OCI-M2 (cell line): ENCODE measurements at regions not wholly inside any gene's neighbourhood (a gene's known extent, or its start where the extent isn't known, plus 50 kb on each side); places are given as distances from the start of the nearest gene placed in this dataset.

Experiments
- DNase-seq: peaks from one replicate; lab custom pipeline; 2025; ENCODE audit not compliant: unreplicated experiment; lab: John Stamatoyannopoulos, UW

DNA sequence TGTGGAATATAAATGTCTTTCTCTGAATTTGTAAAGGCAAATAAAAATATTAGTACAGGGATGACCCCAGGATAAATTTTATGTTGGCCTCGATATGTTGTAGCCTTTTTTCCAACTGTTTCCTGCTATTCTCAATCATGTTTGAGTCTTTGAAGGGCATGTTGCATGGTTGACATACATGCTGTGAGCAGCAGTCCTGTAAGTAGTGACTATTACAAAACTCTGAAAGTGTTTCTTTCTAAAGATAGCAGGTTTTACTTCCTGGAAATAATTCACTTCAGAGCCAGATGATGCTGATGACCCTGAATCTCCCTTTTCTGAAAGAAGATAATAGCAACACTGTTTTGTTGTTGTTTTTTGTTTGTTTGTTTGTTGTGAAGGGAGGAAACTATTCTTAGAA lies 393.0 kb upstream of the GNPDA2 start:
- DNase-seq: no peak

DNA sequence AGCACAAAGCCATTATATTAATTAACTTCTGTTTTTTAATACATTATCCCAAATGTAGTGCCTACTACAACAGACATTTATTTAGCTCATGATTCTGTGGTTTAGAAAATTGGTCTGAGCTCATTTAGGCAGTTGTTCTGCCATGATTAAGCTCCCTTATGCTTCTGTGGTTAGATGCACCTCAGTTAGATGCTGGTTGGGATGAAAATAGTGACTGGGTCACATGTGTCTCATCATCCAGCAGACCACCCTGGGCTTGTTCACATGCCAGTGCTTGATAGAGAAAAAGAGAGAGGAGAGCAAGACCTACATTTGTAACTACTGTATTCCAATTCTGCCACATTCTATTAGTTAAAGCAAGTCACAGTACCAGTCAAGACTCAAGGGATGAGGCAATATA lies 376.4 kb upstream of the GNPDA2 start:
- no peak for DNase-seq

DNA sequence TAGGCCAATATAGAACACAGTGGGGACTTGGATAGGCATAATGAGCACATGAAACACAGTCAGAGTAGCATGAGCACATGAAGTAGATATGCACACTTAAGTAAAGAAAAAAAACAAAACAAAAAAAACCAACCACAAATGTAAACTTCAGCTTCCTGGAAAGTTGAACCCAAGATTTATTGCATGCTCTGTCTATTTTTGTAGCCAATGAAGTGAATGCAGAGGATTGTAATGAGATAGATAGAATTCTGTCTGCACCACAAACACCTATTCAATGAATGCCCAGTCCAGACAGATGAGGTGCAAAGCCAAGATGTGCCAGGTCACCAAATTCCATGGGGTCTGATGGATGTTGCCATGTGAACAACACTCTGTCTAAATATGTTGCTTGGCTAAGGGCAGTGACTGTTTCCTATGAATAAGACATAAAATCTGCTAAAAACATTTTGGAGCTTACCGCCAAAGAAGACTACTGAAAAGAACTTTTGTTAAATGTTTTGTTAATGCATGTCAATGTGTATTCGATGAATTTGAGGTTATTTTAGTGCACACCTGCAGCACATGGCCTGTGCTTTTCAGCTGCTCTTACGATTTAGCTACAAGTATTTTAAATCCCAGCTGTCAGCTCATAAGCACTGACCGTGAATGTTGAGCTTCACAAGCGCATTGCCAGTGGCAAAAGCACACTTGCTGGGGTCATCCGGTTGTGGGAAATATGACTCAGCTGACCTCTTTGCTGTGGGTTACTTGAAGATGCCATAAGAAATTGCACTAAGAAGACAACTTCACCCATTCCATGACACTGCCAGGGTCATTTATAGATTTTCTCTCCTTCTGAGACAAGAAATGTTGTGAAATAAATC lies 374.8 kb upstream of the GNPDA2 start:
- DNase-seq: no peak

- no peak for DNase-seq
Measured at GRCh38 chr4:45099471-45099870, 373.1 kb upstream of the GNPDA2 start.

DNA sequence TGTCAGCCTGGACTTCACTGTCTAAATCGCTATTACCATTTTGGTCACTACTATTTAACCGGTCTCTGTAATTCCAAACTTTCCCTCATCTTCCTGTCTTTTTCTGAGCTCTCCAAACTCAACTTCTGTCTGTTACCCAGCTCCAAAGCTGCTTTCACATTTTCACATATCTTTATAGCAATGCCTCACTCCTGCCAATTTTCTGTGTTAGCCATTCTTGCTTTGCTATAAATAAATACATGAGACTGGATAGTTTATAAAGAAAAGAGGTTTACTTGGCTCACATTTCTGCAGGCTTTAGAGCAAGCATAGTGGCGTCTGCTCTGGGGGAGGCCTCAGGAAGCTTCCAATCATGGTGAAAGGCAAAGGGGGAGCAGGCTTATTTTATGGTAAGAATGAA lies 368.3 kb upstream of the GNPDA2 start:
- no peak for DNase-seq

GRCh38 chr4:45082101-45082500 lies 355.7 kb upstream of the GNPDA2 start:
- DNase-seq: no peak

GRCh38 chr4:45079616-45080015 lies 353.3 kb upstream of the GNPDA2 start:
- DNase-seq: no peak

- no peak for DNase-seq
Measured at GRCh38 chr4:45078201-45078600, 351.8 kb upstream of the GNPDA2 start.

GRCh38 chr4:45072981-45073380 lies 346.6 kb upstream of the GNPDA2 start:
- no peak for DNase-seq

DNA sequence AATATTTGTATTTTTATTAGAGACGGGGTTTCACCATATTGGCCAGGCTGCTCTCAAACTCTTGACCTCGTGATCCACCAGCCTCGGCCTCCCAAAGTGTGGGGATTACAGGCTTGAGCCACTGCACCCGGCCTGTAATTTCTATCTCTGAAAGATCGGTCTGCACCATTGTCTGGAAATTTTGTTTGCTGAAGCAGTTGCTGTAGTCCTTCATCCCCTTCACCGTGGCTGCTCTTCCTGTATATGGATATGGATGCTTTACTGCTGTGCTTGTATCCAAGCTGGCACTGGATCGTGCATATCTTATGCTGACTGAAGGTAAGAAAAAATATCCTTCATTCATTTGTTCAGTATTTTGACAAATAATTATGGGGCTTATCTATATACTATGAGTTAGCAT lies 338.4 kb upstream of the GNPDA2 start:
- no peak for DNase-seq

- no peak for DNase-seq
Measured at GRCh38 chr4:45063696-45064095, 337.3 kb upstream of the GNPDA2 start.

DNA sequence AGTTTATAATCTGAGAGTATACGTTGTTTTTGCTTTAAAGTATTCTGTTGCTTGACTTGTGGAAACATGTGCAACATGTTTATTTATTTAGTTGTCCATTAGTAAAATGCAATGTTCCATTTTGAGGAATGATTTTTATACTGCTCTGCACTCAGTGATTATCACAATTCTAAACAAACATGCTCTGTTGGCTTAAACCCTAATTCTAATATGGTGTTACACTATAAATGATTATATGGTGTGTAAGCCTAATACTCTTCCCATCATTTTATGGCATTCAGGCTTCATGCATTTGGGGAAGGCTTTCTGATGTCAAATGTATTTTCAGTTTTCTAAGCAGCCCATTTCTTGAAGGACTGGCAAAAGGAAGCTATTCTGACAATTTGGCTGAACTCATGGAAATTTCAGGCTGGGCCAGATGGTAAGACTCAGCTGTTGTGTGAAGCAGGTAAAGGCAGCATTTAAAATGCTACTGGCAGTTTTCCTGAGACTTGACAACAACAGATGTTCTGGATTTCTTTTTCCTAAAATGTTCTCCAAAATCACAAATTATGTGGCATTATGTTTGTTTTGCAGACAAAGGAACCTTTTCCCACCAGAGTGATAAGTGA lies 336.7 kb upstream of the GNPDA2 start:
- no peak for DNase-seq

- no peak for DNase-seq
Measured at GRCh38 chr4:45043911-45044310, 317.6 kb upstream of the GNPDA2 start.

GRCh38 chr4:45036677-45037076 lies 310.3 kb upstream of the GNPDA2 start:
- no peak for DNase-seq

DNA sequence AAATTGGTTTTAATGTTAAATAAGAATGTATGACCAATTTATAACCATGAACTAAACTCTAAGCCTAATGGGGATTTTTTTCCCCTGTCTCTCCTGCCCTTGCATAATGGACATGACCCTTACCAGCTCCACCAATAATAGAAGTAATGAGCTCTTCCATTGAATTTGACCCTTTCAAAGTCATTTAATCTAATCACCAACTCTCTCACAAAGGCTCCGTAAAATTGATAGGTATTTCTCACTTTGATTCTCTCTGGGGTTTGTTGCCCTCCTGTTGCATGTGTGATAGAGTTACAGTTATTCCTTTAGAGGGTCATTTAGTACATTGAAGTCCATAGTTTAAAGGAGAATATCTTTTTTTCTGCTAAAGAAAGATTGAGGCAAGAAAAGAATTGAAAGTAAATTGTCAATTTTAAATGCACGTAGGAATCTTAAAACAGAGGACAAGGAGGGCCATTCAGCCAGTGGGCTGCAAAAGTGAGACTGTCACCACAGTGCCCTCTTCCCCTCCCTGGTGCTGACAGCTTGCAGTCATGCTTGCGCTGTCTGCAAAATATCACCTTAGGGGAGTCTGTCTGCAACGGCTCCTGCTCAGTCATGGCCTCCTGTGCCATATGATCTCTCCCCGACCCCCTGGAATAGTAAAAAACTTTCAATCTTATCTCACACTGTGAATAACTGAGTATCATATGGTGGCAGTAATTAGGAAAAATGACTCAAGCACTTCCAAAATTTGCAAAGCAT lies 307.5 kb upstream of the GNPDA2 start:
- no peak for DNase-seq

DNA sequence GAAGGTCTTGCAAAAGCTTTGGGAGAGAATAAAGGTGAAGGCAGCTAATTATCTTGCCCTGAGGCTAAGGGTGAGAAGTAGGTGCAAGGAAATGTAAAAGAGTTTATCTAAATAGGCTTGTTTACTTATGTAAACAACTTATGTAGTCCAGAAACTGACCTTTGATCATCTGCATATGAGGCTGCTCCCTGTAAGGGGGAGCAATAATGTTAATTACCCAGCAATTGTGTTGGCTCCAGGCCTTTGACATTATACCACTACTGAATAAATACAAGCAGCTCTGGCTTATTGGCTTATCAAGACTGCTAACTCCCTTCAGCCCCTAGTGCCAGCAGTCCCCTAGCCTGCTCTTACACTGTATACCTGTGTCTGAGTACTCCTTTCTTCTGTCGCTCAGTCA lies 303.7 kb upstream of the GNPDA2 start:
- no peak for DNase-seq

DNA sequence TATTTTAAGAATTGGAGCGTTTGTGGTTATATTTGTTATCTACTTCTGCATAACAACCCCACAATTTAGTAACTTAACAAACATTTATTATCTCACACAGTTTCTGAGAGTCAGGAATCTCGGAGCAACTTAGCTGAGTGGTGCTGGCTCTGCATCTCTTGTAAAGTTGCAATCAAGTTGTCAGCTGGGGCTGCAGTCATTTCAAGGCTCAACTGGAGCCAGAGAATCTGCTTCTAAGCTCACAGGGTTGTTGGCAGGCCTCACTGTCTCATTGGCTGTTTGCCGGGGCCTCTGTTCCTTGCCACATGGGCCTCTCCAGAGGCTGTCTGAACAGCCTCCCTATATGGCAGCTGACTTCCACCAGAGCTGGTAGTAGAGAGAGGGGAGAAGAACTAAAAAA lies 281.2 kb upstream of the GNPDA2 start:
- no peak for DNase-seq

DNA sequence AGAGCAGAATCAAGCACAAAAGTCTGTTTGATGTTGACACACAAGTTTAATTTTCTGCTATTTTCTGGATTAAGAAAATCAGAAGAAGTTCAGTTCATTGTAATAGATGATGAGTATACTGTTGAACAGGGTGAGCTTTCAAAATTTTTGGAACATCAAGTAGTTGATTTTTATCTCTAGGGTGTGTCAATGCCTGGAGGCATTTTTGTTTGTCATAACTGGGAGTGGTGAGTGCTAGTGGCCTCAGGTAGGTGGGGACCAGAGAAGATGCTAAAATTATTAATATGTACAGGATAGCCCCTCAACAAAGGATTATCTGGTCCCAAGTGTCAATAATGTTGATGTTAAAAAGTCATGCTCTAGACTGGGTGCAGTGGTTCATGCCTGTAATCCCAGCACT lies 279.7 kb upstream of the GNPDA2 start:
- no peak for DNase-seq

GRCh38 chr4:45004847-45005565 lies 278.6 kb upstream of the GNPDA2 start:
- no peak for DNase-seq

DNA sequence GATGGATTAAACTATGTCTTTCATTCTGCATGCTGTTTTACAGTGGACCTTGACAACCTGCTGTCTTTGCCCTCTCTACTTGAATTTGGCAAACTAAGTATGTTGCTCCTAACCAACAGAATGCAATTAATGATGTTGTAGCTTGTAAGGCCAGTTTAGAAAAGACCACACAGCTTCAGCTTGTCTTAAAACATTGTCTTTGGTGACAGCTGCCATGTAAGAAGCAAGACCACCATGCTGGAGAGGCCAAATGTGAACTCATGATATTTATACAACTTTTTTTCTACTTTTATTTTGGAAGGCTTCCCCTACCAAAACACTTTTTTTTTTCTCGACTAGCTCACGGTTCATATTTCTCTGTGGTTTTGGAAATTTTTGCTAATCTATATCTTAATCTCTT lies 278.0 kb upstream of the GNPDA2 start:
- DNase-seq: no peak

DNA sequence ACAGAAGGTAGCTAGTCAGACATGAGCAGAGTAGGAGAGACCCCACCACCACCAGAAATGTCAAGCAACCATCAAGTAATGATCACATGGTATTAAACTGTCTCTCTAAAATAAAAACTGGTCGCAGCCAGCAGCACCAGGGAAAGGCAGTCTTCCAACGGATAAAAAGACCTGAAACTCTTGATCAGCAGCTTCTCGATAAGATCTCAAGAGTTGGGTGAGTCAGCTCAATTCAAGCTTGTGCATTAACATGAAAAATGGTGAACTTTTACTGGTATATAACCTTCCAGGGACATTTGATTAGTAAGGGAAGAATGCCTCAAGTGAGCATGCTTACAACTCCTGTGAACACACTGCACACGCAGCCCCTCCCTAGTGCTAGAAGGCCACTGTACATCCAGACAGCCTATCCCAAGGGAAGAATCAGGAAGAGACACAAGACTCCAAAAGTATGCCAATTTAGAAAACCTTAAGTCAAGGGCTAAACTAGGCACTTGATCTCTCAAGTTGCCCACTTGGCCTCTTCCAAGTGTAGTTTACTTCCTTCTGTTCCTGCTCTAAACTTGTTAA lies 270.0 kb upstream of the GNPDA2 start:
- DNase-seq: no peak
